Adrenal gland (tissue), 9 donors: ENCODE measurements at regions not wholly inside any gene's neighbourhood (a gene's known extent, or its start where the extent isn't known, plus 50 kb on each side); places are given as distances from the start of the nearest gene placed in this dataset.

ENCODE experiments used
- DNase-seq, 7 donors: peaks; one replicate each; pipeline ENCODE4 v3.0.0-alpha.2; 2019 to 2020
- H3K27ac ChIP-seq, 5 donors: fragments of 200-600 bp; sonication (generic) in 4 of 5; 1 replicate in 3 of 5; 2 replicates in 2 of 5; pipeline versions ENCODE4 v1.5.1 to v1.8.0; 2016 to 2020; ENCODE audit warnings: mild to moderate bottlenecking in 1 of 5
- H3K27me3 ChIP-seq: fragments of 200-600 bp; 2 replicates; pipeline ENCODE4 v1.8.0; 2021
- H3K36me3 ChIP-seq, 2 donors: fragments of 200-600 bp; replicated peaks in 1 of 2; 1 replicate in 1 of 2; 2 replicates in 1 of 2; pipeline versions ENCODE4 v1.5.1 to v1.8.0; 2018 to 2022
- H3K4me1 ChIP-seq, 2 donors: fragments of 200-600 bp; replicated peaks in 1 of 2; 1 replicate in 1 of 2; 2 replicates in 1 of 2; pipeline versions ENCODE4 v1.5.1 to v1.8.0; 2018 to 2021
- H3K4me3 ChIP-seq, 4 donors: fragments of 200-600 bp; sonication (generic) in 3 of 4; one replicate each; pipeline ENCODE4 v1.5.1; 2016 to 2018
- H3K9me3 ChIP-seq, 3 donors: fragments of 200-600 bp; sonication (generic) in 1 of 3; replicated peaks in 1 of 3; 1 replicate in 2 of 3; 2 replicates in 1 of 3; pipeline versions ENCODE4 v1.5.1 to v1.8.0; 2016 to 2021
- POLR2A ChIP-seq, 2 donors: fragments of 450-650 bp; IDR thresholded peaks; one replicate each; pipeline ENCODE4 v1.6.1; 2017; ENCODE audit warnings: antibody characterized with exemption in 2 of 2, mild to moderate bottlenecking in 2 of 2, moderate library complexity in 1 of 2
- WGBS, 4 donors: extraction: QIAGEN DNeasy Blood & Tissue Kit in 2 of 4; methylation state at CpG; one replicate each; pipeline versions ENCODE4 v1.1.5 to v1.1.7; 2013 to 2017; 5-methylcytosine and 5-hydroxymethylcytosine counted together
- intact Hi-C, 2 donors: fragments of 100-400 bp; cut with DNase I; formaldehyde crosslinking; loops; one replicate each; pipeline versions ENCODE4 v1.14.1 to v1.15.0; 2022 to 2023
- TF ChIP-seq, protein P1 (sequence below), 6 experiments: fragments of 450-650 bp in 4 of 6; fragments of 200-600 bp in 2 of 6; sonication (generic) in 1 of 6; IDR thresholded peaks; 1 replicate in 5 of 6; 2 replicates in 1 of 6; pipeline versions ENCODE4 v1.5.1 to v1.8.0; 2016 to 2021; ENCODE audit warnings: antibody characterized with exemption in 6 of 6, mild to moderate bottlenecking in 2 of 6, moderate library complexity in 1 of 6
- donor health status: healthy with polysubstance abuse.
- donor health status: Bipolar disorder and iron deficiency.
- donor health status: DM: yes; HTN: yes; CAD: no.
- donor health status: DM: no; HTN: no; CAD: no.
- donor health status: DM: no; HTN: no; CAD: no.

DNA sequence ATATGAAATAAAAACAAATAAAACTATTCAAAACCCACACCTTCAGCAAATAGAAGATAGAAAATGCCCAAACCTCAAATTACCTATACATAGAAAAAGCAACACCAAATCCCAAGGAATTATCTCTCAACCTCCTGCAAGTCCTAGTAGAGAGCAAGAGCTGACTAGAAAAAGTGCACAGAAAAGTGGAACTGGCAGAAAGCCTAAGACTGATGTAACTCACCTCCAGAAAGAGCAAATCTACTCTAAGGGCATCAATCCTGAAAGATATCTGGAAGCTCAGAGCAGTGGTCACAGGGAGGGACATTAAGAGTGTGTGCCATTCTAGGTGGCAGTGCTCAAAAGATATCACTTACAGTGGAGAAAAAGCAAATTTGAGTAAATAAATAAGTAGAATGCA lies 62.1 kb upstream of the PLEKHG7 start:
- no peak overlapping the region for H3K27ac ChIP-seq
- H3K36me3 ChIP-seq: no peaks in the 10 kb centered on the region
- TF ChIP-seq, protein P1, sequence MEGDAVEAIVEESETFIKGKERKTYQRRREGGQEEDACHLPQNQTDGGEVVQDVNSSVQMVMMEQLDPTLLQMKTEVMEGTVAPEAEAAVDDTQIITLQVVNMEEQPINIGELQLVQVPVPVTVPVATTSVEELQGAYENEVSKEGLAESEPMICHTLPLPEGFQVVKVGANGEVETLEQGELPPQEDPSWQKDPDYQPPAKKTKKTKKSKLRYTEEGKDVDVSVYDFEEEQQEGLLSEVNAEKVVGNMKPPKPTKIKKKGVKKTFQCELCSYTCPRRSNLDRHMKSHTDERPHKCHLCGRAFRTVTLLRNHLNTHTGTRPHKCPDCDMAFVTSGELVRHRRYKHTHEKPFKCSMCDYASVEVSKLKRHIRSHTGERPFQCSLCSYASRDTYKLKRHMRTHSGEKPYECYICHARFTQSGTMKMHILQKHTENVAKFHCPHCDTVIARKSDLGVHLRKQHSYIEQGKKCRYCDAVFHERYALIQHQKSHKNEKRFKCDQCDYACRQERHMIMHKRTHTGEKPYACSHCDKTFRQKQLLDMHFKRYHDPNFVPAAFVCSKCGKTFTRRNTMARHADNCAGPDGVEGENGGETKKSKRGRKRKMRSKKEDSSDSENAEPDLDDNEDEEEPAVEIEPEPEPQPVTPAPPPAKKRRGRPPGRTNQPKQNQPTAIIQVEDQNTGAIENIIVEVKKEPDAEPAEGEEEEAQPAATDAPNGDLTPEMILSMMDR (IDR thresholded peaks at IDR 0.05): no peak
- TF ChIP-seq POLR2A (IDR thresholded peaks at IDR 0.05): no peak
- intact Hi-C loops: no loop called here
- H3K4me3 ChIP-seq: no peak overlapping the region
- no peaks in the 10 kb centered on the region for H3K27me3 ChIP-seq
- H3K4me1 ChIP-seq: peaks cover 9% of the 10 kb centered on the region in 2 donors
- H3K9me3 ChIP-seq: no peaks in the 10 kb centered on the region
- no peak for DNase-seq

DNA sequence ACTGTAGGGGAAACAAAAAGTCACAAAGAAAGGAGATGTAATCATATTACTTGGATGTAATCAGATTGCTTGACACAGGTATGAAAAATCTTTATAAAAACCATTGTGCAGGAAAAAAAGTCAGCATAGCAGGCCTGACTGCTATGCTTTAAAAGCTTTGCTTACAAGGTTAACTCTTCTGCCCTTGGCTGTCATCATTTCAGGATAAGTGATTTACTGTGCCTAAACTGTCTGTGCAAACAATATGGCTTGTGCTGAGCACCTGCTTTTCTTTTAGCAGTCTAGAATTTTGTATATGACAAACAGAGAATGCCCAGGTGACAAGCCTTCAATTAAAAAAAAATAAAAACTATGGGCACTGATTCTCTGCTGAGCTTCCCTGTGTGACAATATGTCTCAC lies 63.8 kb upstream of the PLEKHG7 start:
- intact Hi-C loops: no loop called here
- H3K4me1 ChIP-seq: peaks cover 9% of the 10 kb centered on the region in 2 donors
- TF ChIP-seq POLR2A (IDR thresholded peaks at IDR 0.05): no peak
- TF ChIP-seq, protein P1 (IDR thresholded peaks at IDR 0.05): no peak
- no peaks in the 10 kb centered on the region for H3K9me3 ChIP-seq
- no peak overlapping the region for H3K27ac ChIP-seq
- no peak overlapping the region for H3K4me3 ChIP-seq
- no peaks in the 10 kb centered on the region for H3K36me3 ChIP-seq
- no peaks in the 10 kb centered on the region for H3K27me3 ChIP-seq
- no peak for DNase-seq

DNA sequence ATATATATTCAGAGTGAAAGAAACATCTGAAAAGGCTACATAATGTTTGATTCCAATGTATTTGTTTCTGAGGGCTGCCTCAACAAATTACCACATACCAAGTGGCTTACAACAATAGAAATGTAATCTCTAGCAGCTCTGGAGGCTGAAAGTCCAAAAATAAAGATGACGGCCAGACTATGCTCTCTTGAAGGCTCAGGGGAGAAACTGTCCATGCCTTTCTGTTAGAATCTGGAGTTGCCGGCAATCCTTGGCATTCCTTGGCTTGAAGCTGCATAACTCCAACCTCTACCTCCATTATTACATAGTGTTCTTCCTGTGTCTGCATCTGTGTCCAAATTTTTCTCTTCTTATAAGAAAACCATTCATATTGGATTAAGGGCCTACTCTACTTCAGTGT lies 68.1 kb upstream of the PLEKHG7 start:
- WGBS, 4 donors: 85 to 93% (median 88%) methylated on average over 2 of the region's 2 CpGs
- no peak overlapping the region for H3K4me3 ChIP-seq
- H3K27ac ChIP-seq: no peak overlapping the region
- H3K27me3 ChIP-seq: no peaks in the 10 kb centered on the region
- peaks cover 9% of the 10 kb centered on the region in 2 donors for H3K4me1 ChIP-seq
- TF ChIP-seq POLR2A (IDR thresholded peaks at IDR 0.05): no peak
- TF ChIP-seq, protein P1 (IDR thresholded peaks at IDR 0.05): no peak
- no peaks in the 10 kb centered on the region for H3K36me3 ChIP-seq
- intact Hi-C loops: no loop called here
- H3K9me3 ChIP-seq: no peaks in the 10 kb centered on the region
- DNase-seq: no peak

DNA sequence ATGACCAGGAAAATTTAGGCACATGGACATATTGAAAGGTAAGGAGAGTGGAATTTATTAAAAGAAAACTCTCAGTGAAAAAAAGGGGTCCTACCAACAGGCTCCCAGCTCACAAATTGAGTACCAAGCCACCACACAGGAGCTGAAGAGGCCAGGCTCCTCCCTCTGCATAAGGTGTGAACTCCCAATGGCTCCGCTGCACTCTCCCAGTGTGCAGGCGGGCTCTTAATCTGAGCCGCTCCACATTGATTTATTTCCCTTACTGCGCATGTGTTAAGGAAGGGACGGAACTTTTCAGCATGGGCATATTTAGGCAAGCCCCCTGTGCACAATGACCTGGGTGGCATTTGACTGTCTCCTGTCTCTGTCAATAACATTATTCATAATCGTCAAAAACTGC lies 68.6 kb upstream of the PLEKHG7 start:
- TF ChIP-seq, protein P1 (IDR thresholded peaks at IDR 0.05): no peak
- TF ChIP-seq POLR2A (IDR thresholded peaks at IDR 0.05): no peak
- DNase-seq: no peak
- Histone ChIP-seq H3K4me3 (no peak overlapping the region), H3K4me1 (peaks cover 5 to 8% of the 10 kb centered on the region in 2 donors), H3K9me3 (no peaks in the 10 kb centered on the region), H3K36me3 (no peaks in the 10 kb centered on the region), H3K27me3 (no peaks in the 10 kb centered on the region), H3K27ac (no peak overlapping the region)
- intact Hi-C loops: no loop called here
- WGBS, 4 donors: 89 to 95% (median 94%) methylated on average over 6 of the region's 6 CpGs
